Mucosa of gallbladder (tissue), 1 donor: ENCODE measurements at regions not wholly inside any gene's neighbourhood (a gene's known extent, or its start where the extent isn't known, plus 50 kb on each side); places are given as distances from the start of the nearest gene placed in this dataset.
"Not testable (repeated sequence)": the region's sequence is repeated elsewhere in the genome, so short reads cannot be mapped to it uniquely, and the experiment has no call there.

Experiments
- DNase-seq: peaks from one replicate; pipeline ENCODE4 v3.0.0-alpha.2; 2020; ENCODE audit warnings: low spot score
- donor health status: DM: no; HTN: no; CAD: no.

DNA sequence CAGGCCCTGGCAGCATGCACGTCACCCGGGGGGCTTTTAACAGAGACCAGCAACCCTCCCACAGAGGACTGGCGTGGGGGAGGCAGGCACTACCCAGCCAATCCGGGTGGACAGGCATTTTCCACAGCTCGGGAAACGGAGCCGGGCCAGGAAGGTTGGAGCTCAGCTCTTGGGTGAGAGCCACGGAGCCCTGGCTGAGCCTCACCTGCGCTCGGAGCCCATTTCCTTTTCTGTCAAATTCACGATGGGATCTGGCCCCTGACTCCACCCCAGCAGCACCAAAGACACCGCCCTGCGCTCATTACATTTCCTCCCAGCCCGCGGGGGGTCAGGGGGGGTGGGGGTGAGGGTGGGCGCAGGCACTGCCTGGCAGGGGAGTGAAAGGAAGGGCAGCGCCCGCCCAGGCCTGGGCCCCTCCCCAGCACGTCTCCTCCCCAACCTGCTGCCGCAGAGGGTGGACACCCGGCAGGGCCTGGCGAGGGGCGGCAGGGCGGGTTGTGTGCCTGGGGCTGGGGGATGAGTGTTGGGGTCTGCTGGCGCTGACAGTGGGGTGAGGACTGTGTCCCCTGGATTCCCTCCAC is 145.4 kb downstream of the LAT start:
- not testable (repeated sequence) for DNase-seq

DNA sequence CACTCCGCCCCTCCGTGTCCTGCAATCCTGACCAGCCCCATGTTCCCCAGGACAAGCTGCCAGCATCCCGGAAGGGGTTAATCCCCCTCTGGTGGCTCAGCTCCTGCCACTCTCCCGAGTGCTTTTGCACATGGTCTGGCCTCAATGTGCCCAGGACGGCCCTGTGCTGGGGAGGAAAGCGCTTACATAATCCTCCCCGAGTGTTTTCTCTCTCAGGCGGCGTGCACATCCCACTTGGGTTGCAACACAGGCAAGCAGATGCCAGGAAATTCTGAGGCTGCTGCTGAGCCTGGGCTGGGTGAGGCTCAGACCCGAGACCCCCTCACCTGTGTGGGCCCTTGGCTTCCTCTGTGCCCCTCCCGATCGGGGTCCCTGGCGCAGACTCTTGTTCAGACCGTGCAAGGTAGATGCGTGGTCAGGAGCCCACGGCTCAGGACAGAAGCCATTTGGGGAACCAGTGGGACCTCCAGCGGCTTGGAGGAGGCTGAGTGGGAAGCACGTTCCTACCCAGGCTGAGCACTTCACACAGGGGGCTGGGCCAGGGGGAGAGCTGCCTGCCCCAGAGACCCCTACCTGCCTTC is 144.7 kb downstream of the LAT start:
- DNase-seq, result not testable (repeated sequence)

- not testable (repeated sequence) for DNase-seq
These were observed 144.0 kb downstream of the LAT start for GRCh38 chr16:29128732-29129457.

DNA sequence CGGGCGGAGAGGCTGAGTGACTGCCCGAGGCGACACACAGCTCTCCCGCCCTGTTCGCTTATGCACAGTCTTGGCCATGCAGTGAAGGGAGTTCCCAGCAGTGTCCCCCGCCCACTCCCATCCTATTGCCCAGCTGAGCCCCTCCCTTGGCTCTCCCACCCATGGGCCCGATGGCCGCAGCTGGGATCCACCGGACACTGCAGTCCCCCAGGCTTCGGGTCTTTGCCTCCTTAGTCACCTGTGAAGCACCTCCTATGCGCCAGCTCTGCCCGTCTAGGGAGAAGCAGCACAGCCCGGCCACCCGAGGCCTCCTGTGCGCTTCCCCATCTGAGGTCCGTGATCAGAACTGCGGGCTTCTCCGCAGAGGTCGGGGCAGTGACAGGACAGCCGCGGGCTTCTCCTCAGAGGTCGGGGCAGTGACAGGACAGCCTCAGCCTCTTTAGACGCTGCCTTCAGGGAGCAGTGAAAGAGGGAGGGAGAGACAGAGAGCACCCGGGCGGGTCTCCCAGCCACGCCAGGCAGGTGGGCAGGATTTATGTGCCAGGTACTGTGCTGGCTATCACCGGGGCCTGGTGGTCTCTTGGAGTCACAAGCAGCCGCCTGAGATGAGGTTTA is 143.1 kb downstream of the LAT start:
- not testable (repeated sequence) for DNase-seq

DNA sequence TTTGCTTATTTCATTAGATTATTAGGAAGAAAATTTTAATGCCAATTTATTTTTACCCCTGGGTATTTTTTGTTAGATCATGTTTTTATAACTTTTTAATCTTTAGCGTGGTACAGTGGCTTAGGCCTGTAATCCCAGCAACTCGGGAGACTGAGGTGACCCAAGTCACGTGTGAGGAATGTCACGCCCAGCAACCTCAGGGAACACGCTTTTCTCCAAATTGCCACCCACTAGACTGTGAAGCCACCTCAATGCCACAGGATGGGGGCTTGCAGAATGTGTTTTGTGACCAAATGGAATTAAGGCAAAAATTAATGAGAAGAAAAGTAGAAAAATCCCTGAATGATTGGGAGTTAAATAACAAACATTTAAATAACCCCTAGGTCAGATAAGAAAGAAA is 141.8 kb downstream of the LAT start:
- DNase-seq, result no peak

DNA sequence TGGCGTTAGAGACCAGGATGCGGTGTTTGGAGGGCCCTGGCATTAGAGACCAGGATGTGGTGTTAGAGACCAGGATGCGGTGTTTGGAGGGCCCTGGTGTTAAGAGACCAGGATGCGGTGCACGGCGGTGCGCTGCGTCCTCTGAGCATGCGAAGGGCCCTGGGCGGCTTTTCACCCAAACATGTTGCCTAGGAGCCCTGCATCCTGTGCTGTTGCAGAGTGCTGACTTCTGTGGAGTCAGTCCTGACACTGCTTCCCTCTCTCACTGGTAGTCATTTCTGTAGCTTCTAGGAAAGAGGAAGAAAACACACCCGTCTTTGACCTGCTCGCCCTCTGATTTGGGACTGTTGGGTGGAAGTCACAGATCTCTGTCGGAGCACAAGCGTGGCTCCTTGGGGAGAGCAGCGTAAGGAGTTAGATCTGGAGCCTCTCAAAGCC is 141.2 kb downstream of the LAT start:
- DNase-seq, result no peak

GRCh38 chr16:29124828-29125227 is 140.0 kb downstream of the LAT start:
- DNase-seq, result no peak

- not testable (repeated sequence) for DNase-seq
These were observed 139.3 kb downstream of the LAT start for GRCh38 chr16:29124162-29124561.

GRCh38 chr16:29120680-29121079 is 135.8 kb downstream of the LAT start:
- DNase-seq, result not testable (repeated sequence)

GRCh38 chr16:29118301-29118957 is 133.6 kb downstream of the LAT start:
- not testable (repeated sequence) for DNase-seq

- DNase-seq, result no peak
These were observed 132.8 kb downstream of the LAT start for GRCh38 chr16:29117631-29118030.

GRCh38 chr16:29116980-29117379 is 132.1 kb downstream of the LAT start:
- no peak for DNase-seq

GRCh38 chr16:29116207-29116606 is 131.4 kb downstream of the LAT start:
- not testable (repeated sequence) for DNase-seq

- DNase-seq, result not testable (repeated sequence)
These were observed 130.9 kb downstream of the LAT start for GRCh38 chr16:29115802-29116141.

- DNase-seq, result peak; percentile 66
These were observed 130.3 kb downstream of the LAT start for GRCh38 chr16:29114989-29115801.

DNA sequence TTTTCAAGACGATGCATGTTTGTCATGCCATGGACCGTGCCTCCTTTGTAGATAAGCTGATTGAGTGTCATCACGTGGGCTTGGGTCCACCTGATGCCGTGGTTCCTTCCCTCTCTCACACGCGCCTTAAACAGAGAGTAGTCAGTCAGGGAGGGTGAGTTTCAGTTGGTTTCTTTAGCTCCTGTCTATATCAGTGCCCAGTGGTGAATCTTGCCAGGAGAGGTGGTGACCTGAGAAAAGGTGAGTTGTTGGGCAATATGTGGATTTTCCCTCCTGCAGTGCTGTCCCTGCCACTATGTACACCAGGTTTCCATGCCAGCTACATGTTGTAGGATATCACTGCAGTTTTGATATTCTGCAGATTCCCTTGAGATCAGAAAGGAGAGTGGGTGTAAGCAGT is 129.7 kb downstream of the LAT start:
- peak; percentile 49 for DNase-seq

DNA sequence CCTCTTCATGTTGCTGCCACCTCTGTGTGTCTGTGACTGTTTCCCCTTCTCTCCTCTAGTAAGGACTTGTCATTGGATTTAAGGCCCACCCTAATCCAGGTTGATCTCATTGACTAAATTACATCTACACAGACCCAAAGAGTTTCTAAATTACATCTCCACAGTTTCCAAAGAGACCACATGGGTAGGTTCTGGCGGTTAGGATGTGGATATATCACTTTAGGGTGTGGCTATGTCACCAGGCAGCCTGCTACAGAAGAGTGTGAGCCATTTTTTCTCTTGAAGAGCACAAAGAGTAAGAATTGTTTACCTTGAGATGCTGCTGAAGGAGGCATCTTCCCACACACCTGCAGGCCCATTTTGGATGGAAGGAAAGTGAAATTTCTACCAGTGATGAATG is 128.6 kb downstream of the LAT start:
- not testable (repeated sequence) for DNase-seq

- no peak for DNase-seq
These were observed 128.0 kb downstream of the LAT start for GRCh38 chr16:29112755-29113347.

DNA sequence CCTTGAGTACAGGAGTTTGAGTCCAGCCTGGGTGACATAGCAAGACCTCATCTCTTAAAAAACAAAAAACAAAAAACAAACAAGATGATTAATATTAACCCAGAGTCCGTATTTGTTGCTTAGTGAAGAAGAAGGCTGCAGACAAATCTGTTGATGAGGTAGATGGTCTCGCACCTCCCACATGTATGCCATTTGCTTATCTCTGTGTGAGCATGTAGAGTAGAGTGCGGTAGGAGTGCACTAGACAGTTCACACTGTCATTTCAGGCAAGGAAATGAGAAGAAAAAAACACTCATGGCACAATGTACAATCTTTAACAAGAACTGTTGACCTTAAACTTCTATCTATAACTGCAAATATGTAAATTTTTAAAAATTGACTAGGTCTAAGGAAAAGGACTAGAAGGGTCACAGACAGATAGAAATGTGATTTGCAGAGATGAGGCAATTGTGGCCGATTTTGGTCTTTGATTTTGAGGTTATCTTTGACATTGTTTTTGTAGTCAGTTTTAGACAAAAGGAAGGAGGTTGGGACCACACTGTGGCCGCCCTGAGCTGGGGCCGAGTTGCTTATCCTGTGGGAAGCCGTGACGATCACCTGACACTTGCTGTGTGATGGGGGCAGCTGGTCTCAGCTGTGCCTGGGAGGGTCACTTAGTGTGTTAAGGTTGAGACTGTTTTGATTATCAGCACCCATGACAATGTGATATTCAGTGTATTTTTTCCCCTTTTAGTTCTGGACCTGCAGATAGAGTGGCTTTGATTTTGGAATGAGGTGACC is 127.2 kb downstream of the LAT start:
- not testable (repeated sequence) for DNase-seq

GRCh38 chr16:29111421-29111820 is 126.6 kb downstream of the LAT start:
- no peak for DNase-seq
